A549 (cell line): ENCODE measurements at regions not wholly inside any gene's neighbourhood (a gene's known extent, or its start where the extent isn't known, plus 50 kb on each side); places are given as distances from the start of the nearest gene placed in this dataset.
A peak's percentile ranks its signal among the peaks of the same experiment; 100 is the strongest.

Experiments used
- ATAC-seq, 2 experiments: fragments of 200-7000 bp in 1 of 2; fragments of >200 bp in 1 of 2; cut with Nextera tagmentation in 1 of 2; cut with Tn5 transposase in 1 of 2; 3 replicates each; pipeline versions ENCODE4 v1.8.0 to v1.9.1; 2018 to 2020; ENCODE audit warnings: mild to moderate bottlenecking in 1 of 2, moderate library complexity in 1 of 2
- CTCF ChIA-PET: fragments of 300-600 bp; sonication (Branson Sonifier 250); formaldehyde crosslinking; extraction: SDS; loops from one replicate; lab custom pipeline; 2021; ENCODE audit warnings: antibody characterized with exemption, inconsistent platforms; lab: Yijun Ruan, JAX
- POLR2A ChIA-PET: fragments of 350-600 bp; formaldehyde crosslinking; extraction: SDS; loops from one replicate; lab custom pipeline; 2021; ENCODE audit warnings: antibody characterized with exemption, inconsistent platforms; lab: Yijun Ruan, JAX
- DNase-seq, 2 experiments: peaks; one replicate each; pipeline versions ENCODE4 v3.0.0 to v3.0.0-alpha.2; 2011 to 2016; ENCODE audit warnings: low read depth in 1 of 2, low spot score in 1 of 2
- FAIRE-seq: peaks from 2 replicates; lab custom pipeline; 2011; peaks lifted over from hg19 to GRCh38; lab: Jason Lieb, UNC
- H3K27ac ChIP-seq, 2 experiments: fragments of >200 bp; sonication (Bioruptor Twin); formaldehyde crosslinking; 3 replicates each; pipeline ENCODE4 v1.5.1; 2016 to 2017
- H3K4me1 ChIP-seq: fragments of >200 bp; sonication (Bioruptor Twin); formaldehyde crosslinking; 3 replicates; pipeline ENCODE4 v1.6.1; 2016
- H3K4me2 ChIP-seq: fragments of >200 bp; sonication (Bioruptor Twin); formaldehyde crosslinking; 3 replicates; pipeline ENCODE4 v1.6.1; 2016
- H3K4me3 ChIP-seq: fragments of >200 bp; sonication (Bioruptor Twin); formaldehyde crosslinking; 3 replicates; pipeline ENCODE4 v1.5.1; 2016
- H3K9me3 ChIP-seq: fragments of >200 bp; sonication (Bioruptor Twin); formaldehyde crosslinking; 3 replicates; pipeline ENCODE4 v1.6.1; 2016
- BHLHE40 ChIP-seq: IDR thresholded peaks from 2 replicates; pipeline ENCODE4 v1.6.1; 2012; ENCODE audit warnings: low read depth, low read length, inconsistent platforms
- CHD2 ChIP-seq: fragments of 150-350 bp; IDR thresholded peaks from 2 replicates; pipeline ENCODE4 v1.6.1; 2014; ENCODE audit warnings: low read length; ENCODE audit not compliant: partially characterized antibody
- CHD4 ChIP-seq: fragments of 200-600 bp; sonication (generic); IDR thresholded peaks from 2 replicates; pipeline ENCODE4 v1.6.1; 2016; ENCODE audit warnings: antibody characterized with exemption, mild to moderate bottlenecking, borderline replicate concordance
- EHMT2 ChIP-seq: fragments of 200-600 bp; sonication (generic); IDR thresholded peaks from 2 replicates; pipeline ENCODE4 v1.6.1; 2016; ENCODE audit warnings: antibody characterized with exemption, low read depth, mild to moderate bottlenecking, moderate library complexity
- EP300 ChIP-seq, 2 experiments: fragments of >200 bp; sonication (Bioruptor Twin); formaldehyde crosslinking; IDR thresholded peaks; 2 replicates in 1 of 2; 3 replicates in 1 of 2; pipeline ENCODE4 v1.6.1; 2016 to 2017
- ESRRA ChIP-seq: fragments of 150-350 bp; IDR thresholded peaks from 2 replicates; pipeline ENCODE4 v1.6.1; 2014; ENCODE audit warnings: mild to moderate bottlenecking, low read length, borderline replicate concordance
- FOSL2 ChIP-seq, 2 experiments: fragments of 450-650 bp in 1 of 2; fragments of >200 bp in 1 of 2; sonication (Bioruptor Twin) in 1 of 2; formaldehyde crosslinking; IDR thresholded peaks; 2 replicates each; pipeline versions ENCODE4 v1.5.0 to v1.6.1; 2016 to 2020; ENCODE audit warnings: mild to moderate bottlenecking in 1 of 2, moderate library complexity in 1 of 2
- HOXA7 ChIP-seq: fragments of 250-450 bp; sonication (Bioruptor Pico); IDR thresholded peaks from 2 replicates; pipeline ENCODE4 v1.5.0; 2020; ENCODE audit warnings: mild to moderate bottlenecking, moderate library complexity
- HOXB5 ChIP-seq: fragments of 250-450 bp; sonication (Bioruptor Pico); IDR thresholded peaks from 2 replicates; pipeline ENCODE4 v1.5.0; 2020; ENCODE audit warnings: mild to moderate bottlenecking, moderate library complexity
- MAZ ChIP-seq: fragments of 150-350 bp; IDR thresholded peaks from 2 replicates; pipeline ENCODE4 v1.6.1; 2014; ENCODE audit warnings: antibody characterized with exemption, low read depth, low read length, borderline replicate concordance
- MYC ChIP-seq: IDR thresholded peaks from 2 replicates; pipeline ENCODE4 v1.6.1; 2012; ENCODE audit warnings: mild to moderate bottlenecking, inconsistent platforms, low read length, improper control_type of control experiment, borderline replicate concordance
- NFE2L2 ChIP-seq: fragments of 150-350 bp; conservative IDR thresholded peaks from 2 replicates; pipeline ENCODE4 v1.6.1; 2014; ENCODE audit warnings: low read length
- PHF8 ChIP-seq: fragments of 200-600 bp; sonication (generic); IDR thresholded peaks from 2 replicates; pipeline ENCODE4 v1.6.1; 2016; ENCODE audit warnings: low read depth, mild to moderate bottlenecking, antibody characterized with exemption, moderate library complexity, borderline replicate concordance
- POLR2A ChIP-seq: IDR thresholded peaks from 2 replicates; pipeline ENCODE4 v1.6.1; 2012; ENCODE audit warnings: mild to moderate bottlenecking, low read length
- POLR2AphosphoS2 ChIP-seq: conservative IDR thresholded peaks from 2 replicates; pipeline ENCODE4 v1.6.1; 2012; ENCODE audit warnings: low read length, improper control_type of control experiment, inconsistent platforms
- RCOR1 ChIP-seq: fragments of 150-350 bp; IDR thresholded peaks from 2 replicates; pipeline ENCODE4 v1.6.1; 2014; ENCODE audit warnings: antibody characterized with exemption, low read length, low read depth
- RNF2 ChIP-seq: fragments of 200-600 bp; sonication (generic); IDR thresholded peaks from 2 replicates; pipeline ENCODE4 v1.6.1; 2016; ENCODE audit warnings: low read depth, mild to moderate bottlenecking, antibody characterized with exemption, moderate library complexity, borderline replicate concordance
- TFCP2L1 ChIP-seq: fragments of 250-450 bp; sonication (Bioruptor Pico); IDR thresholded peaks from 2 replicates; pipeline ENCODE4 v1.5.0; 2021; ENCODE audit warnings: mild to moderate bottlenecking
- ZFP36 ChIP-seq: fragments of 450-650 bp; IDR thresholded peaks from 2 replicates; pipeline ENCODE4 v1.6.1; 2014; ENCODE audit warnings: borderline replicate concordance; ENCODE audit not compliant: partially characterized antibody
- ZNF302 ChIP-seq: fragments of 250-450 bp; sonication (Bioruptor Pico); IDR thresholded peaks from 2 replicates; pipeline ENCODE4 v1.9.0; 2021; ENCODE audit warnings: inconsistent platforms, mild to moderate bottlenecking, moderate library complexity
- WGBS: methylation state at CpG from one replicate; pipeline ENCODE4 v1.1.6; 2017; ENCODE audit errors: missing lambda C conversion rate; 5-methylcytosine and 5-hydroxymethylcytosine counted together
- TF ChIP-seq, protein P1 (sequence below): fragments of 250-450 bp; sonication (Bioruptor Pico); IDR thresholded peaks from 2 replicates; pipeline ENCODE4 v1.5.0; 2020; ENCODE audit warnings: low read depth, mild to moderate bottlenecking, moderate library complexity
- TF ChIP-seq, protein P2 (sequence below): fragments of 150-350 bp; IDR thresholded peaks from 2 replicates; pipeline ENCODE4 v1.6.1; 2014; ENCODE audit warnings: low read depth, mild to moderate bottlenecking, low read length
- TF ChIP-seq, protein P3 (sequence below): fragments of >200 bp; sonication (Bioruptor Twin); formaldehyde crosslinking; IDR thresholded peaks from 2 replicates; pipeline ENCODE4 v1.6.1; 2016

DNA sequence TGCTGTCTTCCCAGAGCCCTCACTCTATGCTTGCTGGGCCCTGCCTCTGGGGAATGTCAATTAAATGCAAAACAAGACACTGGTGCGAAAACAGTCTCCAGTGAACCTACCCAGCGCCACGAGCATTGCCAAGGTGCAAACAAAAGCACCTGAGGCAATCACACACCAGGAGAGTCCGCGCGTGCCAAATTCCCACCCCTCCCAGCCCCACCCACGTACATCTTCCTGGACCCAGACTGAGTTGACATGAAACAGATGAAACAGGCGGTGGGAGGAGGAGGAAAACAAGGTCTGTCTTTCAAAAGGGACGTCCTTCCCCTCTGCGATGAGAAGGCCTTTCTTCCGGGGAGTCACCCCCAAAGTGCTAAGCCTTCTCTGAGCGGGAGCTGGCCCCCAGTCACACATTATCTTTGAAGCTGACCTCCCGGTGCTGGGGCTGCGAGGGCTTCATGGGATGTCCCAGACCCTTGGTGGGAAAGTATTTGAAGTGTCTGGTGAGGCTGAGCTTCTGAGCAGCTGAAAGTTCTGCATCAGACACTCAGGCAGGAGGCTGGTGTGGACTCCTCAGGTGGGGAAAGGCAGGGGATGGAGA, 200.4 kb downstream of the AXIN2 start:
- Histone ChIP-seq H3K4me1 (no peaks in the 10 kb centered on the region), H3K4me2 (no peak overlapping the region), H3K9me3 (no peaks in the 10 kb centered on the region), H3K27ac (no peak overlapping the region), H3K4me3 (no peak overlapping the region)
- ChIA-PET CTCF (no interaction called here), POLR2A (no interaction called here)
- DNase-seq (no peak), FAIRE-seq (no peak), ATAC-seq (no peak)
- TF ChIP-seq TFCP2L1 (CRISPR knock-in tag) = no peak
- TF ChIP-seq, protein P1, sequence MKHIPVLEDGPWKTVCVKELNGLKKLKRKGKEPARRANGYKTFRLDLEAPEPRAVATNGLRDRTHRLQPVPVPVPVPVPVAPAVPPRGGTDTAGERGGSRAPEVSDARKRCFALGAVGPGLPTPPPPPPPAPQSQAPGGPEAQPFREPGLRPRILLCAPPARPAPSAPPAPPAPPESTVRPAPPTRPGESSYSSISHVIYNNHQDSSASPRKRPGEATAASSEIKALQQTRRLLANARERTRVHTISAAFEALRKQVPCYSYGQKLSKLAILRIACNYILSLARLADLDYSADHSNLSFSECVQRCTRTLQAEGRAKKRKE (CRISPR knock-in tag) = no peak
- TF ChIP-seq NFE2L2 = no peak
- no peak for TF ChIP-seq HOXA7 (CRISPR knock-in tag)
- no peak for TF ChIP-seq ESRRA
- TF ChIP-seq, protein P2, sequence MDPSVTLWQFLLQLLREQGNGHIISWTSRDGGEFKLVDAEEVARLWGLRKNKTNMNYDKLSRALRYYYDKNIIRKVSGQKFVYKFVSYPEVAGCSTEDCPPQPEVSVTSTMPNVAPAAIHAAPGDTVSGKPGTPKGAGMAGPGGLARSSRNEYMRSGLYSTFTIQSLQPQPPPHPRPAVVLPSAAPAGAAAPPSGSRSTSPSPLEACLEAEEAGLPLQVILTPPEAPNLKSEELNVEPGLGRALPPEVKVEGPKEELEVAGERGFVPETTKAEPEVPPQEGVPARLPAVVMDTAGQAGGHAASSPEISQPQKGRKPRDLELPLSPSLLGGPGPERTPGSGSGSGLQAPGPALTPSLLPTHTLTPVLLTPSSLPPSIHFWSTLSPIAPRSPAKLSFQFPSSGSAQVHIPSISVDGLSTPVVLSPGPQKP = no peak
- no peak for TF ChIP-seq POLR2A
- no peak for TF ChIP-seq ZFP36
- no peak for TF ChIP-seq MAZ
- TF ChIP-seq CHD2 = no peak
- TF ChIP-seq FOSL2 (IDR thresholded peaks at IDR 0.05) = no peak
- no peak for TF ChIP-seq FOSL2 (CRISPR knock-in tag; IDR thresholded peaks at IDR 0.05)
- TF ChIP-seq, protein P3, sequence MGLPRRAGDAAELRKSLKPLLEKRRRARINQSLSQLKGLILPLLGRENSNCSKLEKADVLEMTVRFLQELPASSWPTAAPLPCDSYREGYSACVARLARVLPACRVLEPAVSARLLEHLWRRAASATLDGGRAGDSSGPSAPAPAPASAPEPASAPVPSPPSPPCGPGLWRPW = no peak
- no peak for TF ChIP-seq EHMT2
- TF ChIP-seq CHD4 = no peak
- TF ChIP-seq HOXB5 = no peak
- WGBS = 48% methylated on average over 14 of the region's 14 CpGs

DNA sequence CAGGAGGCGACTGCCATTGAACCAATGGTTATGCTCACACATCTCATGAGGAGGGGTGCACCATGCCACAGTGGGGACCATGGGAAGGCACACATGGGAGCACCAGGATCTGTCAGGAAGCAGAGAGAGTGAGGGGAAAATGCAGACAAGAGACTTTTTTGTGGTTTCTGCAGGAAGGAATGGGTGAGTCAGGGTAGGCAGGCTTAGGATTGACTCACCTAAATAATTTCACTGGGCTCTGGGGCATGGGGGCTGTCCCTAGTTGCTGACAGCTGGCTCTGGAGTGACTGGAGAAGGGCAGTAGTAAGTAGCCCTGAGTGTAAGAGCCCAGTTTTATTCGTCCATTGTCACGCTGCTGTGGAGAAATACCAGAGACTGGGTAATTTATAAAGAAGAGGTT, 202.4 kb downstream of the AXIN2 start:
- Histone ChIP-seq H3K4me1 (no peaks in the 10 kb centered on the region), H3K9me3 (no peaks in the 10 kb centered on the region), H3K4me2 (no peak overlapping the region), H3K4me3 (no peak overlapping the region), H3K27ac (no peak overlapping the region)
- no peak for TF ChIP-seq POLR2AphosphoS2
- ATAC-seq (peak; percentile 57 to 58; a peak in 4 of 6 replicates), FAIRE-seq (no peak), DNase-seq (no peak)
- WGBS = 4% methylated on average over 3 of the region's 3 CpGs
- ChIA-PET CTCF (interaction anchor here (0.6 kb wide), 1 partner anchor 14 kb away, joined by 3 read pairs; no protein-coding TSS in a partner anchor), POLR2A (no interaction called here)

DNA sequence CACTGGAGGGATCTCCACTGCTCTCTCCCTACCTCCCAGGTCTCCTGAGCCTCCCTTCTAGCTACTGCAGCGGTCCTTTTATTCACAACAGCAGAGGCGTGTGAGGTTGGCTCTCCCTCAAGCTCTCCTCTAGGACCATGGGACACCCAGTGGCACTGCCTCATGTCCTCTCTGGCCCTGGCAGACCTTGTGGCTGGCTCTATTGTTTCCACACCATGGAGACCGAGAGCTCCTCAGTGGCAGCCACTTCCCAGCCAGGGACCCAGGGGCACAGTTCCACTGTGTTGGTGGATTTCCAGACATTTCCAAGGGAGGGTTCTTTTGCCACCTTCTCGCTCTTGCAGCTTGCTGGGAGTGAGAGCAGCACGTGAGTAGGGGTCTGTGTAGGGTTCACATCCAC, 204.9 kb downstream of the AXIN2 start:
- ChIA-PET CTCF (interaction anchor here (1.7 kb wide), 1 partner anchor 10 kb away, joined by 5 read pairs; no protein-coding TSS in a partner anchor), POLR2A (no interaction called here)
- 39% methylated on average over 5 of the region's 5 CpGs for WGBS
- ATAC-seq (peak in 1 of 2 experiments; percentile 42; a peak in 2 of 6 replicates), DNase-seq (no peak)
- Histone ChIP-seq H3K4me2 (no peak overlapping the region), H3K4me3 (no peak overlapping the region)
- no peak for TF ChIP-seq TFCP2L1 (CRISPR knock-in tag)
- no peak for TF ChIP-seq RNF2
- no peak for TF ChIP-seq RCOR1
- no peak for TF ChIP-seq ZNF302 (CRISPR knock-in tag)
- no peak for TF ChIP-seq FOSL2 (IDR thresholded peaks at IDR 0.05)
- no peak for TF ChIP-seq FOSL2 (CRISPR knock-in tag; IDR thresholded peaks at IDR 0.05)
- TF ChIP-seq PHF8 = no peak
- TF ChIP-seq BHLHE40 = no peak
- TF ChIP-seq EP300 (IDR thresholded peaks at IDR 0.05) = no peak
- no peak for TF ChIP-seq MYC
- TF ChIP-seq, all 56 proteins: peak for 0
- Histone ChIP-seq H3K4me1 (no peaks in the 10 kb centered on the region), H3K27ac (no peak overlapping the region), H3K9me3 (no peaks in the 10 kb centered on the region)
- FAIRE-seq = no peak
